Stimulated activated CD4-positive, alpha-beta T cell treated with anti-CD3 and anti-CD28 coated beads, Interleukin-1b, Interleukin-23, amount 100 ng/mL, for 48 hours (primary cell): ENCODE measurements at regions not wholly inside any gene's neighbourhood (a gene's known extent, or its start where the extent isn't known, plus 50 kb on each side); places are given as distances from the start of the nearest gene placed in this dataset.

Source experiments
- DNase-seq: peaks from one replicate; pipeline ENCODE4 v3.0.0-alpha.2; 2020

- DNase-seq = no peak
Observed at GRCh38 chr2:41498781-41499180, 549.0 kb upstream of the PKDCC start.

- no peak for DNase-seq
Observed at GRCh38 chr2:41500895-41501294, 546.9 kb upstream of the PKDCC start.

- no peak for DNase-seq
Observed at GRCh38 chr2:41502752-41503151, 545.1 kb upstream of the PKDCC start.

- no peak for DNase-seq
Observed at GRCh38 chr2:41504532-41504931, 543.3 kb upstream of the PKDCC start.

GRCh38 chr2:41510108-41510507, 537.7 kb upstream of the PKDCC start:
- DNase-seq = no peak

GRCh38 chr2:41521211-41521610, 526.6 kb upstream of the PKDCC start:
- no peak for DNase-seq

- no peak for DNase-seq
Observed at GRCh38 chr2:41527525-41528323, 520.1 kb upstream of the PKDCC start.

DNA sequence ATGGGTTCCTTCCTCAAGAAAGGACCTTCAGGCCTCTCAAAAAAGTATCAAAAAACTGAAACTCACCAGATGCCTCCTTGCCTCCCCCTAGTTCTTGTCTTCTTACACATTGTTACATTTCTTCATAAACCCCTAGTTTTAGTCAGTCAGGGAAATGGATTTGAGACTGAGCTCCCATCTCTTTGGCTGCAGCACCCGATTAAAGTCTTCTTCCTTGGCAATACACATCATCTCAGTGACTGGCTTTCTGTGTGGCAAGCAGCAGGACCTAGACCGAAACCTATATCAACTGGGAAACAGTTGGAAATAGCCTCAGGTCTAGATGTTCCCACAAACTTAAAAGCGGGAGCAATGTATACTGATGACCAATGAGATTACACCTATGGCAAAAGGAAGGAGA, 512.2 kb upstream of the PKDCC start:
- DNase-seq = no peak

DNA sequence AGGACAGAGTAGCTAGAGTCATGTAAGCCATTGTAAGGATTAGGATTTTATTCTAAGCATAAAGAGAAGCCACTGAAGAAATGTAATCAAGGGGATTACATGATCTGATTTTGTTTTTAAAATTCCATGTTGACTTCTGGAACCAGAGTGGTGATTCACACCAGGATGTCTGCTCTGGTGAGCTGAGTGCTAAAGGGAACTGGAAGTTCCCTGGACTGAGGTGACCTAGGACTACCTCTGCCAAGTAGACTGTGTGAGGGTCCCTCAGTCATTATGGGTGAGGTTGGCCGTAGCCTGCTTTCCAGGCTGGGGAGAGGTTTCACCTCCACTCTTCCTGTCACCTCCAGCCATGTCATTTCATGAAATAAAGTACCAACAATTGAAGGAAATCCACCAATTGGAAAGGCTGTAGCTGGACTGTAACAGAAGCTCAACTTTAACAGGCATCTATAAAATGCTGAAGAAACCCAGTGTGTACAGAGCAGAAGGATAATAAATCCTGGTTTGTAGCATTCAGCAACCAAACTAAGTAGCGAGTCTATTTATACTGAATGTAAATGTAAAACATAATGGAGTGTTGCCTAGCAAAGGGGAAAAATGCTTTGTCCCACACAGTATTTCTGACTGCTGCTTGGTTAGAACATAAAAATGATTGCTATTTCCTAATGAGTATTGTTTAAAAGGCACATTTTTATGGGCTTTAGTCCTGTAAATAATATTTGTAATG, 507.4 kb upstream of the PKDCC start:
- no peak for DNase-seq

DNA sequence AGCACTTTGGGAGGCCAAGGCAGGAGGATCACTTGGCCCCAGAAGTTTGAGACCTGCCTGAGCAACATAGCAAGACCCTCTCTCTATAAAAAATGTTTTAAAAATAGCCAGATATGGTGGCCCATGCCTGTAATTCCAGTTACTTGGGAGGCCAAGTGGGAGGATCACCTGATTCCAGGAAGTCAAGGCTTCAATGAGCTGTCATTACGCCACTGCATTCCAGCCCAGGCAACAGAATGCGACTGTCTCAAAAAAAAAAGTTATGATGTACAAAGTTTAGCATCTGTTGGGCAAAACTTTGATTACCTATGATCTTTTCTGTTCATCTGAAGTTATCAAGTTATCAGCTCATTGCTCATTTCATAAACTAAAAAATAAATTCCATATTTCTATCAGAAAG, 504.1 kb upstream of the PKDCC start:
- no peak for DNase-seq

DNA sequence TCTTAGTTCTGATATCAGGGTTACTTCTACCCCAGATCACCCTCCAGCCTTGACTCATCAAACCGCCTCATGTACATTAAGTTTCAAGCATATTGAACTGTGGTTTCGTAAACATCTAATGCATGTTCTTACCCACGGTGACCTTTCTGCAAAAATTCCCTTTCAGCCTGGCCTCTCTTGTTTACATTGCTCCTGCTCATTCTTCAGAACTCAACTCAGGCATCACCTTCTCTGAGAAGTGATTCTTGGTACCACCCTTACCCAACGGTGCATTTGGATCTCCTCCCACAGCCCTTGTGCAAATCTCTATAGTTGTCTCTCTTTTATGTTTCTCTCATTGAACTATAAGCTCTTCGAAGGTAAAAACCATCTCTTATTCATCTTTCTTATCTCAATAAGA, 503.1 kb upstream of the PKDCC start:
- no peak for DNase-seq

- no peak for DNase-seq
Observed at GRCh38 chr2:41546031-41546430, 501.8 kb upstream of the PKDCC start.

DNA sequence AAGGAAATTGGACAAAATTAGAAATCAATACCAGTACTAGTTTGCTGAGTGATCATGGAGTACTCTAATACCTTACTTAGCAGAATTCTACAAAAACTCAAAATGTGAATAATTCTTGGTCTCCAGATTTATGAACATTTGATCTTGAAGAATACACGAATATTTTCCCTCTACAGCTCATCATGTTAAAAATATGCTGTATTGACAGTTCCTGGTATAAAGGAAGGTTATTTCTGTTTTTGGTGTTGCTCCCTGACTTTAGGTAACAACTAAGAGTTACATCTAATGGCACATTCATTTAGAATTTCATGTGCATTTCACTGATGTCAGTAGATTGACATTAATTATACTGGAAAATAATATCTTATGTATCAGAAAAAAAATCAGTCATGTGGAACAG, 479.2 kb upstream of the PKDCC start:
- DNase-seq = no peak

DNA sequence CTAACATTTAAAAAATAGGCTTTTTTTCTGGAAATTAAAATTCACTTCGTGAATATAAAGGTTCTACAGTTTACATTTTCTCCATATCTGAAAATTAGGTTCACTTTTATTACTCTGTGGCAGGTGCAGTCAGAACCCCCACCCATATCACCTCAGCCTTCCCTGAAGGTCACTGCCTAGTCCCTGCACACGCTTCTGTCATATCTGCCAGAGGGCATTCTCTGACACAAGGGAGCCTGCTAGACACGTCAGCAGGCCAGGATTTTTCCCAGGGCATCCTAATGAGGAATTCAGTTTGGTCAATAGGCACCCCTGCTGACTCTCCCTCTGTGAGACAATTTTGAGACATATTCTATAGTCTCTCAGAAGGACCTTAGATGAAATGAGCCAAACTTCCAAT, 475.7 kb upstream of the PKDCC start:
- no peak for DNase-seq

DNA sequence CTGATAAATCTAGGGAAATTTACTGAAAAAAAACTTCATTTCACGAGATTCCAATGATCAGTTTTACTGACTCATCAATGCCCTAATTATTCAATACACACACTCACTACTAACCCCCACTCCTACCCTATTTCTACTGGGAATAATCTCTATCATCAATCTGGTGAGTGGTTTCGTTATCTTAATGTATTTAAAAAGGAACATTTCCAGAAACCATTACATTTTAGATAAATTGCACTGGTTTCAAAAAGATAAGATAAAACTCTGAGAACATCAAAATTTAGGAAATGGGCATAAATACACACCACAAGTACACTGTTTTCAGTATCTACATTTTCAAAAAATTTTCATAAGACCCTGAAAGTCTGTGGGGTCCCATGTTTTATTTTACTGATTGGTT, 471.4 kb upstream of the PKDCC start:
- no peak for DNase-seq

DNA sequence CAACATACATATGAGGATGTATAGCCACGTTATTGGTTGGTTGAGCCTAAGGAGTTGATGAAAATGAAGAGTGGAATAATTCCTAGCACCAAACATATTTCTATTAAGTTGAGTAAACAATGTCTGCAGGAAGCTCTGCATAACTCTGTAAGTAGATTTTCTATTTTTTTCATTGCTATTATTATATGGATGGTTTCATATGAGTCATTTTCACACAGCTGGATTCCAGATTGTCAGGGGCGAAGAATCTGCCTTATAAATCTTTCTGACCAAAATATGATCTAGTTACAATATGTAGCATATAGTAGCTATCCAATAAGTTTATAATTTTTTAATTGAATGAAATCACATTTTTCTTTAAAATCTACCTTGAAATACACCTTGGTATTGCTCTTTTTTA, 468.0 kb upstream of the PKDCC start:
- no peak for DNase-seq

DNA sequence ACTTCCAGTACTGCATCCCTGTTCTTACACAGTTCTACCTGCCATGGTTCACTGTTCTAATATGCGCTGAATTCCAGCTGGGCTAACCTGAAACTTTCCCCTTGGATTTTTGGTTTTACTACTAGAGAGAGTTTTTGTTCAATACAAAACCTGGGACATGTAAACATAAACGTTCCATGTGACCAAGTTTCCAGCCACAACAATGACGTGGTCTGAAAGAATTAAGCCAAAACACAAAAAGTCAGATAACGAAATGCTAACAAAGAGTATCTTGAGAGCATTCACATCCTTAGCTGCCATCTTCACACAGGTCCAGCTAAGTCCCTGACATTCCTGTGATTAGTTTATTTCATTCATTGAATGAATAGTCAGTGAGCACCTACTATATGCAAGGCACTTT, 467.0 kb upstream of the PKDCC start:
- no peak for DNase-seq

- DNase-seq = no peak
Observed at GRCh38 chr2:41595240-41595639, 452.6 kb upstream of the PKDCC start.

DNA sequence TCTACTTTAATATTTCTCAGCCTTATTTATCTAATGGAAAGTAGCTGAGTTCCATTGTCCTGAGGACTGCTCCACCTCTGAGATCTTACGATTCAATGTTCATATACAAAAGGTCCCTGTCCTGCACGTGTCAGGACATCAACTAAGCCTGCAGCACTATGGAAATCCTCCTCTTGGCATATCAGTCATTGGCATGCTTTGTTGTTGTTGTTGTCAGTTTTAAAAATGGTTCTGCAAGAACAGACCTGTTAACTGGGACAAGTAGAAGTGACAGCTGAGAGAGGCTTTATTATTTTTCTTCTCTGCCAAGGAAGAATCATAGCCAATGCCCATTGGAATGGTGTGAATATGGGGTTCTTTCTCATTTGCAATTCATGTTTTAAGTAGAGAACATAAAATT, 450.1 kb upstream of the PKDCC start:
- DNase-seq = no peak

DNA sequence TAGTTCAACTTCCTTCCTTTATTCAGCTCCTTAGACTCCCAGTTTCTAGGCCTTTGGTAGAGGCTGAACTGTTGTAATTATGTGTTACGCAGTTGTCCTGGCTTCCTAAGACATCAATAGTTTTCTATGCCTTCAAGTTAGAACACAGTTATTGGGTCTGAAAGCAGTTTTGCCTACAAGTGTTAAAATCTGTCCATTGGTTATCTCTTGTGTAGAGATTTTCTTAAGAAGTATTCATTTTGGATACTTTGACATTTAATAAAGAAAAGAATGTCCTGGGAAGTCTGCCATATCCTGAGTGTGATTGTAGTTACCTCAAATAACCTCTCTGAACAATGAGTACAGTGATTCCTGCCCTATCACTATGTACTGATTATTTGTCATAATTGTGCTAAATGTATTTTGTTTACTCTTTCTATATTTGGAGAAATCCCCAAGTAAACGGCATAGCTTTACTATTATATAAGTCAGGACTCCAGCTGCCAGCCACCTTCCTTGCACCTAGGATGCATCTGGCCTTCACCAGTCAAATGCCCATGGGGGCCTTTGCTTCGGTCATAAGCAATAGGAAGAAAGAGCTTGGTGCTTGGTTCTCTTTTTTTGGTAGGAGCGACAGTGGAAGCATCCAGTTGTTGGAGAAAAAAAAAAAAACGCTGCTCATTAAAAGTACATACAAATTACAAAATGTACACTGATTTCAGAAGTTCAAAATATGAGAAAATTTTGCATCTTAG, 449.5 kb upstream of the PKDCC start:
- no peak for DNase-seq

DNA sequence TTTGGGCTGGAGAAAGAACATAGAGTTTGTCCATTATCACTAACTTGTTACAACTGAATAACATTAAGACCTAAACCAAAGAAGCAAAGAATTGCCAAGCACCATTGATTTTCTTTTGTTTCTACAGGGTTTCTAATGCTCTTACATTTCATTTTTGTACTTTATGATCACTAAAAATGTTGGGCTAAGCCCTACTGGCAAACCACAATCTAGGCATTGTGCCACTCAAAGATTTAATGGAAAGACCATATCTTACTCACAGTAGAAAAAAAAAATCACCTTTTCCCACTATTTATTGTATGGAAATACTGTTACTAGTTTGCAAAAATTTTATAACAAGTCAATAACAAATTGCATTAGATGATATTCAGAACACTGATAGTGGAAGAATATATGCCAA, 447.4 kb upstream of the PKDCC start:
- DNase-seq = no peak

- DNase-seq = no peak
Observed at GRCh38 chr2:41602341-41602740, 445.5 kb upstream of the PKDCC start.

DNA sequence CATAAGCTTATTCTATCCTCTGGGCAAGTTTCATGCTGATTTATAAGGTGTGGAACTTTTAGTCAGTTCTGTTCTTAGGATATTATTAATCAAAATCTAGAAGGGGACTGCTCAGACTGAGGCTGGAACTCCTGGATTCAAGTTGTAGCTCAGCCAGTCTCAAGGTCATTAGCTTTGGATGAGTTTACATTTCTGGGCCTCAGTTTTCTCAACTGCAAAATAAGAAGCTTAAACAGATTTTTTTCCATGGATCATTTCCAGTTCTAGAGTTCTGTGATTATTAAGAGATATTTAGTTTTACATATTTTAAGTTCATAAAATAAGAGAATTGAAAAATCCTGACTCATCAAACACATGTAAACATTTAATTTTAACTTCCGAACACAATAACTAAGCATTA, 442.5 kb upstream of the PKDCC start:
- no peak for DNase-seq

DNA sequence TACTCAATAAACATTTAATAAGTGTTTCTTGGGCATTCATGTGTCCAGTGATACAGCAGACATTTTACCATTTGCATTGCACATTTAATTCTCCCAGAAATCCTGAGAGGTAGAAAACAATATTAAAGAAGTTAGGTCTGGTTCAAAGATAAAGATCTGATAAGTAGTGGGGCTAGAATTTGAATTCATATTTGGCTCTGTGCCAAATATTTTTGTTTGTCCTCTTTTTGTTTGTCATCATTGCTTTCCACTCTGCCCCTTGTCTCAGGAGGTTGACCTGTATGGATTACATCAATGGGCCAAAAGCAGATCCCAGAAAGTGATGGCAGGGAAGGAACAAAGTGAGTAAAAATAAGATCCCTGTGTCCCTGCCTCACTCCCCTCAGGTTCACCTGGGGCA, 441.9 kb upstream of the PKDCC start:
- no peak for DNase-seq
